SK-MEL-5 (cell line): ENCODE measurements at regions not wholly inside any gene's neighbourhood (a gene's known extent, or its start where the extent isn't known, plus 50 kb on each side); places are given as distances from the start of the nearest gene placed in this dataset.
"Not testable (repeated sequence)": the region's sequence is repeated elsewhere in the genome, so short reads cannot be mapped to it uniquely, and the experiment has no call there.

Experiments
- DNase-seq: peaks from one replicate; pipeline ENCODE4 v3.0.0-alpha.2; 2016; ENCODE audit warnings: low read depth, low spot score
- in situ Hi-C: cut with HindIII; loops from 2 replicates; pipeline ENCODE4 v1.10.0; 2016; ENCODE audit warnings: low sequenced_read_pairs, high pct_unique_total_duplicates, low pct_unique_long_range_greater_than_20kb

GRCh38 chr14:97956581-97957340 is 1159.6 kb downstream of the VRK1 start:
- no peak for DNase-seq
- in situ Hi-C loops = no loop called here

- no peak for DNase-seq
- in situ Hi-C loops = no loop called here
These were observed 1162.1 kb downstream of the VRK1 start for GRCh38 chr14:97959251-97959650.

GRCh38 chr14:97960436-97960835 is 1163.3 kb downstream of the VRK1 start:
- in situ Hi-C loops = no loop called here
- DNase-seq = no peak

- no peak for DNase-seq
- in situ Hi-C loops = no loop called here
These were observed 1173.0 kb downstream of the VRK1 start for GRCh38 chr14:97970222-97970621.

- in situ Hi-C loops = no loop called here
- DNase-seq = no peak
These were observed 1178.0 kb downstream of the VRK1 start for GRCh38 chr14:97975216-97975615.

- in situ Hi-C loops = no loop called here
- DNase-seq = no peak
These were observed 1178.8 kb downstream of the VRK1 start for GRCh38 chr14:97975962-97976361.

GRCh38 chr14:97976861-97977260 is 1179.7 kb downstream of the VRK1 start:
- no peak for DNase-seq
- in situ Hi-C loops = no loop called here

GRCh38 chr14:97977651-97978261 is 1180.6 kb downstream of the VRK1 start:
- DNase-seq = peak; percentile 3

GRCh38 chr14:97978341-97978740 is 1181.2 kb downstream of the VRK1 start:
- DNase-seq = peak; percentile 56
- in situ Hi-C loops = no loop called here

More at GRCh38 chr14:97977651-97978261, 1180.6 kb downstream of the VRK1 start:
- in situ Hi-C loops = no loop called here

- in situ Hi-C loops = no loop called here
- DNase-seq = no peak
These were observed 1196.4 kb downstream of the VRK1 start for GRCh38 chr14:97993508-97994019.

- no peak for DNase-seq
- in situ Hi-C loops = no loop called here
These were observed 1196.9 kb downstream of the VRK1 start for GRCh38 chr14:97994020-97994531.

- no peak for DNase-seq
- in situ Hi-C loops = no loop called here
These were observed 1197.9 kb downstream of the VRK1 start for GRCh38 chr14:97995038-97995437.

- in situ Hi-C loops = no loop called here
- DNase-seq = no peak
These were observed 1198.3 kb downstream of the VRK1 start for GRCh38 chr14:97995531-97995930.

GRCh38 chr14:98006008-98006407 is 1208.8 kb downstream of the VRK1 start:
- no peak for DNase-seq
- in situ Hi-C loops = no loop called here

GRCh38 chr14:98008381-98009113 is 1211.4 kb downstream of the VRK1 start:
- in situ Hi-C loops = no loop called here
- no peak for DNase-seq

GRCh38 chr14:98009177-98009576 is 1212.0 kb downstream of the VRK1 start:
- DNase-seq, in situ Hi-C loops: not testable (repeated sequence)

GRCh38 chr14:98010784-98011183 is 1213.6 kb downstream of the VRK1 start:
- no peak for DNase-seq
- in situ Hi-C loops = no loop called here
